K562 (cell line): ENCODE measurements at regions not wholly inside any gene's neighbourhood (a gene's known extent, or its start where the extent isn't known, plus 50 kb on each side); places are given as distances from the start of the nearest gene placed in this dataset.

ENCODE experiments used
- BRCA1 ChIP-seq, 2 experiments: fragments of 450-650 bp in 1 of 2; sonication (generic) in 1 of 2; formaldehyde crosslinking in 1 of 2; IDR thresholded peaks; 2 replicates each; pipeline versions ENCODE4 v1.5.0 to v1.6.1; 2017 to 2020; ENCODE audit warnings: mild to moderate bottlenecking in 1 of 2, missing genetic modification reagents in 1 of 2
- ESRRB ChIP-seq: fragments of 250-450 bp; sonication (Bioruptor Pico); IDR thresholded peaks from 2 replicates; pipeline ENCODE4 v1.5.0; 2020; ENCODE audit warnings: mild to moderate bottlenecking, moderate library complexity, borderline replicate concordance
- HDAC2 ChIP-seq: fragments of 450-650 bp; IDR thresholded peaks from 2 replicates; pipeline ENCODE4 v1.6.1; 2016; ENCODE audit warnings: mild to moderate bottlenecking
- NEUROD1 ChIP-seq: fragments of 150-350 bp; IDR thresholded peaks from 2 replicates; pipeline ENCODE4 v1.6.1; 2014; ENCODE audit warnings: borderline replicate concordance, low read length, low read depth; ENCODE audit not compliant: partially characterized antibody
- NFIX ChIP-seq: fragments of 250-450 bp; sonication (Bioruptor Pico); IDR thresholded peaks from 2 replicates; pipeline ENCODE4 v1.4.0; 2020; ENCODE audit warnings: low read depth, mild to moderate bottlenecking, moderate library complexity
- POU5F1 ChIP-seq: fragments of 150-350 bp; IDR thresholded peaks from 2 replicates; pipeline ENCODE4 v1.6.1; 2014; ENCODE audit warnings: borderline replicate concordance, low read length, low read depth, mild to moderate bottlenecking; ENCODE audit not compliant: partially characterized antibody
- SMARCE1 ChIP-seq: fragments of 450-650 bp; IDR thresholded peaks from 2 replicates; pipeline ENCODE4 v1.7.1; 2016; ENCODE audit warnings: mild to moderate bottlenecking
- SOX6 ChIP-seq: fragments of 450-650 bp; IDR thresholded peaks from 2 replicates; pipeline ENCODE4 v1.6.1; 2014; ENCODE audit warnings: mild to moderate bottlenecking
- U2AF2 ChIP-seq: fragments of 200-400 bp; formaldehyde crosslinking; optimal IDR thresholded peaks from 2 replicates; pipeline ENCODE3; 2017; ENCODE audit warnings: low read depth, mild to moderate bottlenecking, low read length
- YBX1 ChIP-seq: fragments of 450-650 bp; IDR thresholded peaks from 2 replicates; pipeline ENCODE4 v1.7.1; 2016; ENCODE audit warnings: mild to moderate bottlenecking
- ZFX ChIP-seq: sonication (generic); formaldehyde crosslinking; IDR thresholded peaks from 2 replicates; pipeline ENCODE4 v1.8.0; 2022; ENCODE audit warnings: mild to moderate bottlenecking, missing genetic modification reagents, moderate library complexity
- ZNF316 ChIP-seq: fragments of 450-650 bp; IDR thresholded peaks from 2 replicates; pipeline ENCODE4 v1.6.1; 2016
- TF ChIP-seq, protein P1 (sequence below): IDR thresholded peaks from 3 replicates; pipeline ENCODE4 v1.6.1; 2011; ENCODE audit warnings: borderline replicate concordance, mild to moderate bottlenecking; ENCODE audit not compliant: insufficient read length, insufficient read depth
- TF ChIP-seq, protein P2 (sequence below): fragments of 450-650 bp; IDR thresholded peaks from 2 replicates; pipeline ENCODE4 v1.6.1; 2016; ENCODE audit warnings: mild to moderate bottlenecking, moderate library complexity
- TF ChIP-seq, protein P3 (sequence below), 3 experiments: fragments of 200-800 bp in 1 of 3; sonication (Bioruptor generic) in 1 of 3; sonication (generic) in 1 of 3; formaldehyde crosslinking in 1 of 3; IDR thresholded peaks; 2 replicates each; pipeline versions ENCODE4 v1.6.1 to v1.8.0; 2016 to 2022; ENCODE audit warnings: mild to moderate bottlenecking in 2 of 3, missing compliant biosample characterization in 2 of 3, missing genetic modification characterization in 2 of 3, missing genetic modification reagents in 1 of 3

DNA sequence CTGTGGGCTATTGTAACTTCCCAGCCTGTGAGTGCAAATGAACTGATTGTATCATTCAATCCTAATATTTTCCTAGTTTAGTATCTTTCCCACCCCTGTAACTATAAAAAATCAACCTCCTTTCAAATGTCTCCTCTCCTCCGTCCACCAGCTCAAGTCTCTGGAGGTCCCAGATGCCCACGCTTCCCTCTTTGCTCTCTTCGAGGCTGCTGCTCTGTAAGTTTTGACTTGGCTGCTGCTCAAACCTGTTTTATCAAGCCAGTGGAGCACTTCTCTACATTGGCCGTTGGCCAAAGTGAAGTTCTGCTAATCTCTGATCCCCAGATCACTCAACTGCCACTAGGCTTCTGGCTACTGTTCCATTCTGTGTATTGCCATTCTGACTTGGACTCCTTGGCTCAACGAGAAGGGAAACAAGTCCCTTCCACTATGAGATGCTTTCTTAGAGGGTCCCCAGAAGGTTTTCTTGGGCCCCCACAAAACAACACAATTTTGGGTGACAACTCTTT lies 60.7 kb upstream of the RAPGEF2 start (continued):
- TF ChIP-seq, protein P1, sequence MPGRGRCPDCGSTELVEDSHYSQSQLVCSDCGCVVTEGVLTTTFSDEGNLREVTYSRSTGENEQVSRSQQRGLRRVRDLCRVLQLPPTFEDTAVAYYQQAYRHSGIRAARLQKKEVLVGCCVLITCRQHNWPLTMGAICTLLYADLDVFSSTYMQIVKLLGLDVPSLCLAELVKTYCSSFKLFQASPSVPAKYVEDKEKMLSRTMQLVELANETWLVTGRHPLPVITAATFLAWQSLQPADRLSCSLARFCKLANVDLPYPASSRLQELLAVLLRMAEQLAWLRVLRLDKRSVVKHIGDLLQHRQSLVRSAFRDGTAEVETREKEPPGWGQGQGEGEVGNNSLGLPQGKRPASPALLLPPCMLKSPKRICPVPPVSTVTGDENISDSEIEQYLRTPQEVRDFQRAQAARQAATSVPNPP = no peak
- no peak for TF ChIP-seq BRCA1 (IDR thresholded peaks at IDR 0.05)
- TF ChIP-seq BRCA1 (CRISPR knock-in tag; IDR thresholded peaks at IDR 0.05) = no peak
- TF ChIP-seq U2AF2 = no peak
- TF ChIP-seq POU5F1 = no peak
- TF ChIP-seq ZFX = no peak
- TF ChIP-seq YBX1 = no peak
- TF ChIP-seq NEUROD1 = peak; percentile 92
- TF ChIP-seq, protein P2, sequence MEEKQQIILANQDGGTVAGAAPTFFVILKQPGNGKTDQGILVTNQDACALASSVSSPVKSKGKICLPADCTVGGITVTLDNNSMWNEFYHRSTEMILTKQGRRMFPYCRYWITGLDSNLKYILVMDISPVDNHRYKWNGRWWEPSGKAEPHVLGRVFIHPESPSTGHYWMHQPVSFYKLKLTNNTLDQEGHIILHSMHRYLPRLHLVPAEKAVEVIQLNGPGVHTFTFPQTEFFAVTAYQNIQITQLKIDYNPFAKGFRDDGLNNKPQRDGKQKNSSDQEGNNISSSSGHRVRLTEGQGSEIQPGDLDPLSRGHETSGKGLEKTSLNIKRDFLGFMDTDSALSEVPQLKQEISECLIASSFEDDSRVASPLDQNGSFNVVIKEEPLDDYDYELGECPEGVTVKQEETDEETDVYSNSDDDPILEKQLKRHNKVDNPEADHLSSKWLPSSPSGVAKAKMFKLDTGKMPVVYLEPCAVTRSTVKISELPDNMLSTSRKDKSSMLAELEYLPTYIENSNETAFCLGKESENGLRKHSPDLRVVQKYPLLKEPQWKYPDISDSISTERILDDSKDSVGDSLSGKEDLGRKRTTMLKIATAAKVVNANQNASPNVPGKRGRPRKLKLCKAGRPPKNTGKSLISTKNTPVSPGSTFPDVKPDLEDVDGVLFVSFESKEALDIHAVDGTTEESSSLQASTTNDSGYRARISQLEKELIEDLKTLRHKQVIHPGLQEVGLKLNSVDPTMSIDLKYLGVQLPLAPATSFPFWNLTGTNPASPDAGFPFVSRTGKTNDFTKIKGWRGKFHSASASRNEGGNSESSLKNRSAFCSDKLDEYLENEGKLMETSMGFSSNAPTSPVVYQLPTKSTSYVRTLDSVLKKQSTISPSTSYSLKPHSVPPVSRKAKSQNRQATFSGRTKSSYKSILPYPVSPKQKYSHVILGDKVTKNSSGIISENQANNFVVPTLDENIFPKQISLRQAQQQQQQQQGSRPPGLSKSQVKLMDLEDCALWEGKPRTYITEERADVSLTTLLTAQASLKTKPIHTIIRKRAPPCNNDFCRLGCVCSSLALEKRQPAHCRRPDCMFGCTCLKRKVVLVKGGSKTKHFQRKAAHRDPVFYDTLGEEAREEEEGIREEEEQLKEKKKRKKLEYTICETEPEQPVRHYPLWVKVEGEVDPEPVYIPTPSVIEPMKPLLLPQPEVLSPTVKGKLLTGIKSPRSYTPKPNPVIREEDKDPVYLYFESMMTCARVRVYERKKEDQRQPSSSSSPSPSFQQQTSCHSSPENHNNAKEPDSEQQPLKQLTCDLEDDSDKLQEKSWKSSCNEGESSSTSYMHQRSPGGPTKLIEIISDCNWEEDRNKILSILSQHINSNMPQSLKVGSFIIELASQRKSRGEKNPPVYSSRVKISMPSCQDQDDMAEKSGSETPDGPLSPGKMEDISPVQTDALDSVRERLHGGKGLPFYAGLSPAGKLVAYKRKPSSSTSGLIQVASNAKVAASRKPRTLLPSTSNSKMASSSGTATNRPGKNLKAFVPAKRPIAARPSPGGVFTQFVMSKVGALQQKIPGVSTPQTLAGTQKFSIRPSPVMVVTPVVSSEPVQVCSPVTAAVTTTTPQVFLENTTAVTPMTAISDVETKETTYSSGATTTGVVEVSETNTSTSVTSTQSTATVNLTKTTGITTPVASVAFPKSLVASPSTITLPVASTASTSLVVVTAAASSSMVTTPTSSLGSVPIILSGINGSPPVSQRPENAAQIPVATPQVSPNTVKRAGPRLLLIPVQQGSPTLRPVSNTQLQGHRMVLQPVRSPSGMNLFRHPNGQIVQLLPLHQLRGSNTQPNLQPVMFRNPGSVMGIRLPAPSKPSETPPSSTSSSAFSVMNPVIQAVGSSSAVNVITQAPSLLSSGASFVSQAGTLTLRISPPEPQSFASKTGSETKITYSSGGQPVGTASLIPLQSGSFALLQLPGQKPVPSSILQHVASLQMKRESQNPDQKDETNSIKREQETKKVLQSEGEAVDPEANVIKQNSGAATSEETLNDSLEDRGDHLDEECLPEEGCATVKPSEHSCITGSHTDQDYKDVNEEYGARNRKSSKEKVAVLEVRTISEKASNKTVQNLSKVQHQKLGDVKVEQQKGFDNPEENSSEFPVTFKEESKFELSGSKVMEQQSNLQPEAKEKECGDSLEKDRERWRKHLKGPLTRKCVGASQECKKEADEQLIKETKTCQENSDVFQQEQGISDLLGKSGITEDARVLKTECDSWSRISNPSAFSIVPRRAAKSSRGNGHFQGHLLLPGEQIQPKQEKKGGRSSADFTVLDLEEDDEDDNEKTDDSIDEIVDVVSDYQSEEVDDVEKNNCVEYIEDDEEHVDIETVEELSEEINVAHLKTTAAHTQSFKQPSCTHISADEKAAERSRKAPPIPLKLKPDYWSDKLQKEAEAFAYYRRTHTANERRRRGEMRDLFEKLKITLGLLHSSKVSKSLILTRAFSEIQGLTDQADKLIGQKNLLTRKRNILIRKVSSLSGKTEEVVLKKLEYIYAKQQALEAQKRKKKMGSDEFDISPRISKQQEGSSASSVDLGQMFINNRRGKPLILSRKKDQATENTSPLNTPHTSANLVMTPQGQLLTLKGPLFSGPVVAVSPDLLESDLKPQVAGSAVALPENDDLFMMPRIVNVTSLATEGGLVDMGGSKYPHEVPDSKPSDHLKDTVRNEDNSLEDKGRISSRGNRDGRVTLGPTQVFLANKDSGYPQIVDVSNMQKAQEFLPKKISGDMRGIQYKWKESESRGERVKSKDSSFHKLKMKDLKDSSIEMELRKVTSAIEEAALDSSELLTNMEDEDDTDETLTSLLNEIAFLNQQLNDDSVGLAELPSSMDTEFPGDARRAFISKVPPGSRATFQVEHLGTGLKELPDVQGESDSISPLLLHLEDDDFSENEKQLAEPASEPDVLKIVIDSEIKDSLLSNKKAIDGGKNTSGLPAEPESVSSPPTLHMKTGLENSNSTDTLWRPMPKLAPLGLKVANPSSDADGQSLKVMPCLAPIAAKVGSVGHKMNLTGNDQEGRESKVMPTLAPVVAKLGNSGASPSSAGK = peak; percentile 68
- peak; percentile 82 for TF ChIP-seq HDAC2
- peak; percentile 52; the same call in 1 of the 2 replicates for TF ChIP-seq NFIX (CRISPR knock-in tag)
- no peak for TF ChIP-seq ESRRB (CRISPR knock-in tag)
- TF ChIP-seq SMARCE1 = peak; percentile 96
- peak; percentile 83 for TF ChIP-seq SOX6
- TF ChIP-seq, protein P3, sequence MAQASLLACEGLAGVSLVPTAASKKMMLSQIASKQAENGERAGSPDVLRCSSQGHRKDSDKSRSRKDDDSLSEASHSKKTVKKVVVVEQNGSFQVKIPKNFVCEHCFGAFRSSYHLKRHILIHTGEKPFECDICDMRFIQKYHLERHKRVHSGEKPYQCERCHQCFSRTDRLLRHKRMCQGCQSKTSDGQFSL (CRISPR knock-in tag; IDR thresholded peaks at IDR 0.05) = no peak
- TF ChIP-seq, protein P3 (tag; IDR thresholded peaks at IDR 0.05) = no peak
- no peak for TF ChIP-seq ZNF316
